Activated CD4-positive, alpha-beta T cell treated with anti-CD3 and anti-CD28 coated beads, Interleukin-2, amount 10 ng/mL, durations not matched to agents 7 days and 5 days (primary cell): ENCODE measurements at regions not wholly inside any gene's neighbourhood (a gene's known extent, or its start where the extent isn't known, plus 50 kb on each side); places are given as distances from the start of the nearest gene placed in this dataset.

Experiments used
- CTCF ChIA-PET: fragments of 350-600 bp; sonication (Branson Sonifier 250); formaldehyde crosslinking; loops from one replicate; lab custom pipeline; 2021; ENCODE audit warnings: antibody characterized with exemption; lab: Charles Lee
- POLR2A ChIA-PET: fragments of 350-600 bp; sonication (Branson Sonifier 250); formaldehyde crosslinking; loops from one replicate; lab custom pipeline; 2021; ENCODE audit warnings: antibody characterized with exemption; lab: Charles Lee
- DNase-seq: peaks from one replicate; pipeline ENCODE4 v3.0.0-alpha.2; 2020
- H3K27ac Mint-ChIP-seq: one replicate; pipeline ENCODE4 v1.8.0; 2021; ENCODE audit warnings: mild to moderate bottlenecking, moderate library complexity, mixed read lengths
- H3K27me3 Mint-ChIP-seq: one replicate; pipeline ENCODE4 v1.8.0; 2021; ENCODE audit warnings: mixed read lengths
- H3K36me3 Mint-ChIP-seq: one replicate; pipeline ENCODE4 v1.8.0; 2021; ENCODE audit warnings: low read depth, mixed read lengths
- H3K4me1 Mint-ChIP-seq: one replicate; pipeline ENCODE4 v1.8.0; 2021; ENCODE audit warnings: mixed read lengths
- H3K4me3 Mint-ChIP-seq: one replicate; pipeline ENCODE4 v1.8.0; 2021; ENCODE audit warnings: mild to moderate bottlenecking, moderate library complexity, mixed read lengths
- H3K9me3 Mint-ChIP-seq: one replicate; pipeline ENCODE4 v1.8.0; 2021; ENCODE audit warnings: mixed read lengths

DNA sequence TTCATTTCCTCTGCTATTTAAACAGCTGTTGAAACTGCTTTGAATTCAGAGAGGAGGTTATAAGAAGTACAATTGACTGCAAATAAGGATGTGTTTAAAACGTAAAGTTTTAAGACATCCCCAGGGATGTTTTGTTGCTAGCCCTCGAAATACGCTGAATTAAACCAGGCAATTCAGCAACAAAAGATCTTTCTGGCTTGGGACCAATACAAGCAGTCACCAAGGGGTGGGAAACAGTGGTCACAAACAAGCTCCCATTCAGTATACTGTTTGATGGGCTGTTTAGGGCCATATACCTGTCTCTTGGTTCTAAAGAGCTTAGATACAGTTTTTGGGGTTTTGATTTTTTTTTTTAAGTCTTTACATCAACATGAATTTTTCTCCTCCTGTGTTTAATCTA, 446.3 kb upstream of the POT1 start:
- Mint-ChIP-seq H3K27ac (no peak overlapping the region), H3K36me3 (no peaks in the 10 kb centered on the region), H3K4me1 (no peaks in the 10 kb centered on the region), H3K4me3 (no peak overlapping the region), H3K27me3 (no peaks in the 10 kb centered on the region), H3K9me3 (no peaks in the 10 kb centered on the region)
- CTCF ChIA-PET, result no interaction called here
- no peak for DNase-seq
- POLR2A ChIA-PET, result no interaction called here

GRCh38 chr7:125370502-125370901, 440.9 kb upstream of the POT1 start:
- Mint-ChIP-seq H3K27me3 (no peaks in the 10 kb centered on the region), H3K4me3 (no peak overlapping the region), H3K4me1 (no peaks in the 10 kb centered on the region), H3K9me3 (no peaks in the 10 kb centered on the region), H3K36me3 (no peaks in the 10 kb centered on the region), H3K27ac (no peak overlapping the region)
- no peak for DNase-seq
- ChIA-PET CTCF (no interaction called here), POLR2A (no interaction called here)

- no peak for DNase-seq
- H3K36me3 Mint-ChIP-seq, result no peaks in the 10 kb centered on the region
- H3K9me3 Mint-ChIP-seq, result peaks cover 2% of the 10 kb centered on the region
- CTCF ChIA-PET, result no interaction called here
- no peak overlapping the region for H3K27ac Mint-ChIP-seq
- H3K27me3 Mint-ChIP-seq, result no peaks in the 10 kb centered on the region
- H3K4me1 Mint-ChIP-seq, result no peaks in the 10 kb centered on the region
- H3K4me3 Mint-ChIP-seq, result no peak overlapping the region
- POLR2A ChIA-PET, result no interaction called here
These were observed 434.2 kb upstream of the POT1 start for GRCh38 chr7:125363873-125364272.

DNA sequence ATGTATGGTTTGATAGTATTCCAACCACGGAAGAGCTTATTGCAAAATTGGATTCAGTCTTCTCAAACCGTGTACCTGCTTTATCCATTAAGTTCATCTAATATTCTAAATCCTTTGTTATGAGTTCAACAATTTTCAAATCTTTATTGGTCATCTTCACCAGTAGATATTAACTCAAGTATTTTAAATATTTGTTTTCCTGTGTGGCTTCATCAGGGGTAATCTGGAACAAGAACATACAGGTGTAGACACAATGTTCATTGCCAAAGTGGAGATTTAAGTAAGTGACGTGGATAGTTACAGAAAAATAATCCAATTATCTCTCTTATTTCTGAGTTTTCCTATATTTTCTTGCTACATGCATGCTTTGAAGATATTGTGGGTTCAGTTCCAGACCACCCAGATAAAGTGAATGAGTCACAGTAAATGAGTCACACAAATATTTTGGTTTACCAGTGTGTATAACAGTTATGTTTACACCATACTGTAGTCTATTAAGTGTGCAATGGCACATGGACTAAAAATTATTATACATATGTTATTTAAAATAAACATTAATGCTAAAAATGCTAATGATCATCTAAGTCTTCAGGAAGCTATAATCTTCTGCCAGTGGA, 429.0 kb upstream of the POT1 start:
- POLR2A ChIA-PET, result no interaction called here
- no peaks in the 10 kb centered on the region for H3K36me3 Mint-ChIP-seq
- H3K4me1 Mint-ChIP-seq, result no peaks in the 10 kb centered on the region
- no peaks in the 10 kb centered on the region for H3K9me3 Mint-ChIP-seq
- DNase-seq, result no peak
- H3K27me3 Mint-ChIP-seq, result no peaks in the 10 kb centered on the region
- H3K4me3 Mint-ChIP-seq, result no peak overlapping the region
- CTCF ChIA-PET, result no interaction called here
- H3K27ac Mint-ChIP-seq, result no peak overlapping the region

- no peaks in the 10 kb centered on the region for H3K36me3 Mint-ChIP-seq
- CTCF ChIA-PET, result no interaction called here
- no peak overlapping the region for H3K4me3 Mint-ChIP-seq
- no peak overlapping the region for H3K27ac Mint-ChIP-seq
- H3K9me3 Mint-ChIP-seq, result no peaks in the 10 kb centered on the region
- no peaks in the 10 kb centered on the region for H3K4me1 Mint-ChIP-seq
- no peak for DNase-seq
- H3K27me3 Mint-ChIP-seq, result no peaks in the 10 kb centered on the region
- POLR2A ChIA-PET, result no interaction called here
These were observed 428.2 kb upstream of the POT1 start for GRCh38 chr7:125357676-125358455.

DNA sequence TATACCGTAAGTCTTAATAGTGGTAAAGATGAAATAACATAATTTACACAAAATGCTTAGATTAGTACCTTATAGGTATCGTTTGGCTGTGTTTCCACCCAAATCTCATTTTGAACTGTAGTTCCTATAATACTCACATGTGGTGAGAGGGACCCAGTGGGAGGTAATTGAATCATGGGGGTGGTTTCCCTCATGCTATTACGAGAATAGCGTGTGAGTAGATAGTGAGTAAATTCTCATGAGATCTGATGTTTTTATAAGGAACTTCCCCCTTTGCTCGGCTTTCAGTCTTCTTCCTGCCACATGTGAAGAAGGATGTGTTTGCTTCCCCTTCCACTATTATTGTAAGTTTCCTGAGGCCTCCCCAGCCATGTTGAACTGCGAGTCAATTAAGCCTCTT, 426.3 kb upstream of the POT1 start:
- H3K27ac Mint-ChIP-seq, result no peak overlapping the region

DNA sequence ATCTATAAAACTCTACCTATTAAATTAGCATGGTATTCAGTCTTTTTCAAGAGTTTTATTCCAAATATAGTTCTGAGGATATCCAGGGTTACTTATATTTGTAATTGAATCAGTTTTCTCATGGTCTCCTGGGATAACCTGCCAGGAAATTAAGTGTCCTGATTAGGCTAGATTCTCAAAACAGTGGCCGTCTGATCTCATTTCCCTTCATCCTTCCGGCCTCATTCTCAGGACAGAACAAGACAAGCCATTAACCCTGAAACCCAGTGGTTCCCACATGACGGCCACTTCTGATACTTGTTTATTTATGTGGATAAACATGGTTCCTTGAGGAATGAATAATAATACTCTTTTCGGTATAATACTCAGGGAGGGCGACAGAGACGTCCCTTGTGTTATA, 417.6 kb upstream of the POT1 start:
- H3K27ac Mint-ChIP-seq, result no peak overlapping the region
- ChIA-PET CTCF (no interaction called here), POLR2A (no interaction called here)
- H3K9me3 Mint-ChIP-seq, result no peaks in the 10 kb centered on the region
- H3K4me1 Mint-ChIP-seq, result no peaks in the 10 kb centered on the region
- no peaks in the 10 kb centered on the region for H3K36me3 Mint-ChIP-seq
- H3K27me3 Mint-ChIP-seq, result no peaks in the 10 kb centered on the region
- H3K4me3 Mint-ChIP-seq, result no peak overlapping the region
- no peak for DNase-seq

More for the DNA sequence above, 426.3 kb upstream of the POT1 start:
- Mint-ChIP-seq H3K4me3 (no peak overlapping the region), H3K27me3 (no peaks in the 10 kb centered on the region), H3K9me3 (no peaks in the 10 kb centered on the region), H3K4me1 (no peaks in the 10 kb centered on the region), H3K36me3 (no peaks in the 10 kb centered on the region)
- no peak for DNase-seq
- CTCF ChIA-PET, result no interaction called here
- POLR2A ChIA-PET, result no interaction called here

GRCh38 chr7:125338110-125338509, 408.5 kb upstream of the POT1 start:
- no peak for DNase-seq
- CTCF ChIA-PET, result no interaction called here
- Mint-ChIP-seq H3K27ac (no peak overlapping the region), H3K4me1 (no peaks in the 10 kb centered on the region), H3K27me3 (no peaks in the 10 kb centered on the region), H3K4me3 (no peak overlapping the region), H3K9me3 (peaks cover 3% of the 10 kb centered on the region), H3K36me3 (no peaks in the 10 kb centered on the region)
- POLR2A ChIA-PET, result no interaction called here

DNA sequence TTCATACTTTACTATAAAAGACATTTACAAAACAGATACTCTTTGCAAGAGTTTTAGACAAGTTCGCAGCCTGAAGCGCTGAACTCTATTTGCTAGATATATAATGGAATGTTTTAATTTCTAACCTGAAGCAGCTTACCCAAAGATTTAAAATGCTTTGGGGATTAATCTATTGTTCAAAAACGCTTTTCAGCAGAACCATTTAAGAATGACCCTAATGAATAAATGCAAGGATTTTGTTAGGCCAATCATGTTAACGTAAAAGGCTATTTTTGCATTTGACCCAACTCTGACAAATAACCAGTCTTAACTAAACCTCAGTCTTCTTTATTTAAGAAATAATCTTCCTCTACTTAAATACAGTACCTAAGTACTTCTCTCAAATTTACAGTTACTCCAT, 406.7 kb upstream of the POT1 start:
- POLR2A ChIA-PET, result no interaction called here
- no peak overlapping the region for H3K27ac Mint-ChIP-seq
- no peak for DNase-seq
- H3K9me3 Mint-ChIP-seq, result peaks cover 4% of the 10 kb centered on the region
- no peaks in the 10 kb centered on the region for H3K36me3 Mint-ChIP-seq
- H3K4me3 Mint-ChIP-seq, result no peak overlapping the region
- CTCF ChIA-PET, result no interaction called here
- H3K27me3 Mint-ChIP-seq, result no peaks in the 10 kb centered on the region
- H3K4me1 Mint-ChIP-seq, result no peaks in the 10 kb centered on the region

- no peaks in the 10 kb centered on the region for H3K9me3 Mint-ChIP-seq
- no peaks in the 10 kb centered on the region for H3K27me3 Mint-ChIP-seq
- H3K36me3 Mint-ChIP-seq, result no peaks in the 10 kb centered on the region
- H3K4me3 Mint-ChIP-seq, result no peak overlapping the region
- H3K4me1 Mint-ChIP-seq, result no peaks in the 10 kb centered on the region
- ChIA-PET CTCF (no interaction called here), POLR2A (no interaction called here)
- DNase-seq, result no peak
- no peak overlapping the region for H3K27ac Mint-ChIP-seq
These were observed 397.1 kb upstream of the POT1 start for GRCh38 chr7:125326666-125327255.

GRCh38 chr7:125316466-125316865, 386.8 kb upstream of the POT1 start:
- Mint-ChIP-seq H3K27me3 (no peaks in the 10 kb centered on the region), H3K27ac (no peak overlapping the region), H3K4me1 (no peaks in the 10 kb centered on the region), H3K9me3 (no peaks in the 10 kb centered on the region), H3K4me3 (no peak overlapping the region), H3K36me3 (no peaks in the 10 kb centered on the region)
- POLR2A ChIA-PET, result no interaction called here
- CTCF ChIA-PET, result no interaction called here
- DNase-seq, result no peak

- Mint-ChIP-seq H3K9me3 (no peaks in the 10 kb centered on the region), H3K4me3 (no peak overlapping the region), H3K27me3 (no peaks in the 10 kb centered on the region), H3K36me3 (no peaks in the 10 kb centered on the region), H3K4me1 (no peaks in the 10 kb centered on the region), H3K27ac (no peak overlapping the region)
- ChIA-PET POLR2A (no interaction called here), CTCF (no interaction called here)
- no peak for DNase-seq
These were observed 369.6 kb upstream of the POT1 start for GRCh38 chr7:125299003-125299765.

DNA sequence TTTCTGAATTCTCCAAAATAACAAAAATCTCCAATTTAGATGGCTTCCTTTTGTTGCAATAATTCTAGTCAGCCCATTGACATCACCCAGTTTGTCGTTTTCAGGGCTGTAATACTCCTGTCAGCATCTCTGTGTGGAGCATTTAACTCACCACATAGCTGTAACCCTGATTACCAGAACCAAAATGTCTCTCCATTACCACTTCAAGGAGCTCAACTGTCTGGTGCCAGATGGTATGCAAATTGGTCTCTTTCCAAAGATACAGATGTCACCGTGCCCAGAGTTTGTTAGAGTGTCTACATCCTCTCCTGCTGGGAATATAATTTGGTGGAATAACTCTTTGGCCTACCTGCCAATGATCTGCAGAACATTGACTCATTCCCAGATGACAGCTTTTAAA, 350.3 kb upstream of the POT1 start:
- Mint-ChIP-seq H3K27ac (no peak overlapping the region), H3K27me3 (no peaks in the 10 kb centered on the region), H3K4me1 (no peaks in the 10 kb centered on the region), H3K9me3 (no peaks in the 10 kb centered on the region), H3K4me3 (no peak overlapping the region), H3K36me3 (no peaks in the 10 kb centered on the region)
- no peak for DNase-seq
- CTCF ChIA-PET, result no interaction called here
- POLR2A ChIA-PET, result no interaction called here
